Fibroblast of peridontal ligament (primary cell): ENCODE measurements at regions not wholly inside any gene's neighbourhood (a gene's known extent, or its start where the extent isn't known, plus 50 kb on each side); places are given as distances from the start of the nearest gene placed in this dataset.

Experiments used
- DNase-seq: peaks from one replicate; pipeline ENCODE4 v3.0.0-alpha.2; 2010; ENCODE audit errors: extremely low read depth

- DNase-seq = no peak
Observed at GRCh38 chr2:238985041-238985729, 137.3 kb downstream of the TWIST2 start.

- DNase-seq = no peak
Observed at GRCh38 chr2:238985931-238986446, 138.1 kb downstream of the TWIST2 start.

GRCh38 chr2:238986491-238987351, 138.8 kb downstream of the TWIST2 start:
- no peak for DNase-seq

GRCh38 chr2:238987352-238987981, 139.6 kb downstream of the TWIST2 start:
- DNase-seq = peak; percentile 31

- no peak for DNase-seq
Observed at GRCh38 chr2:238988105-238988504, 140.2 kb downstream of the TWIST2 start.

GRCh38 chr2:238988752-238989151, 140.9 kb downstream of the TWIST2 start:
- no peak for DNase-seq

GRCh38 chr2:238989484-238989883, 141.6 kb downstream of the TWIST2 start:
- DNase-seq = no peak

GRCh38 chr2:238994432-238994831, 146.5 kb downstream of the TWIST2 start:
- no peak for DNase-seq

- DNase-seq = no peak
Observed at GRCh38 chr2:238994876-238995275, 147.0 kb downstream of the TWIST2 start.

- DNase-seq = no peak
Observed at GRCh38 chr2:238995634-238996033, 147.7 kb downstream of the TWIST2 start.

GRCh38 chr2:238996331-238997136, 148.6 kb downstream of the TWIST2 start:
- no peak for DNase-seq

- DNase-seq = no peak
Observed at GRCh38 chr2:238997137-238997390, 149.2 kb downstream of the TWIST2 start.

- DNase-seq = no peak
Observed at GRCh38 chr2:238997684-238998083, 149.8 kb downstream of the TWIST2 start.
